B cell (primary cell): ENCODE measurements at regions not wholly inside any gene's neighbourhood (a gene's known extent, or its start where the extent isn't known, plus 50 kb on each side); places are given as distances from the start of the nearest gene placed in this dataset.

Experiments used
- ATAC-seq: fragments of 200-7000 bp; cut with Tn5 transposase; one replicate; pipeline ENCODE4 v1.10.0; 2021; ENCODE audit warnings: low read depth, mild to moderate bottlenecking, moderate number of reproducible peaks, moderate library complexity
- CTCF ChIA-PET: fragments of 350-600 bp; sonication (Branson Sonifier 250); formaldehyde crosslinking; loops from one replicate; lab custom pipeline; 2021; ENCODE audit warnings: antibody characterized with exemption, inconsistent platforms; lab: Charles Lee
- POLR2A ChIA-PET: fragments of 350-600 bp; sonication (Branson Sonifier 250); formaldehyde crosslinking; loops from one replicate; lab custom pipeline; 2021; ENCODE audit warnings: antibody characterized with exemption; lab: Charles Lee
- DNase-seq: peaks from one replicate; pipeline ENCODE4 v3.0.0; 2013
- H2AFZ ChIP-seq: 2 replicates; pipeline ENCODE4 v1.6.1; 2012; ENCODE audit warnings: mild to moderate bottlenecking, low read depth, low read length; ENCODE audit not compliant: insufficient read depth, poor library complexity, severe bottlenecking
- H3K27ac ChIP-seq, 2 donors: 1 replicate in 1 of 2; 2 replicates in 1 of 2; pipeline ENCODE4 v1.5.1; 2012 to 2013; ENCODE audit warnings: low read length in 2 of 2, mild to moderate bottlenecking in 2 of 2, moderate library complexity in 1 of 2
- H3K27me3 ChIP-seq, 4 experiments: fragments of 200-600 bp in 1 of 4; sonication (generic) in 1 of 4; replicated peaks in 1 of 4; 1 replicate in 2 of 4; 2 replicates in 2 of 4; pipeline versions ENCODE4 v1.6.1 to v1.7.0; 2013 to 2016; ENCODE audit warnings: low read length in 3 of 4, mild to moderate bottlenecking in 2 of 4, mixed read lengths in 1 of 4, moderate library complexity in 1 of 4; ENCODE audit not compliant: insufficient read depth in 4 of 4, control insufficient read depth in 3 of 4; ENCODE audit errors: control extremely low read depth in 1 of 4
- H3K36me3 ChIP-seq, 2 experiments: replicated peaks in 1 of 2; 1 replicate in 1 of 2; 2 replicates in 1 of 2; pipeline versions ENCODE4 v1.6.1 to v1.7.1; 2013; ENCODE audit warnings: low read length in 1 of 2; ENCODE audit not compliant: insufficient read depth in 2 of 2, control insufficient read depth in 1 of 2; ENCODE audit errors: control extremely low read depth in 1 of 2, extremely low read depth in 1 of 2
- H3K4me1 ChIP-seq, 2 donors: fragments of 200-600 bp in 1 of 2; sonication (generic) in 1 of 2; 1 replicate in 1 of 2; 2 replicates in 1 of 2; pipeline versions ENCODE4 v1.5.1 to v1.6.1; 2013 to 2017; ENCODE audit warnings: low read length in 2 of 2; ENCODE audit not compliant: control insufficient read depth in 2 of 2, insufficient read depth in 2 of 2
- H3K4me2 ChIP-seq: replicated peaks from 2 replicates; pipeline ENCODE3; 2012; ENCODE audit warnings: mild to moderate bottlenecking, low read depth, low read length; ENCODE audit not compliant: poor library complexity, severe bottlenecking
- H3K4me3 ChIP-seq, 5 experiments: fragments of 200-600 bp in 1 of 5; sonication (generic) in 1 of 5; 1 replicate in 3 of 5; 2 replicates in 2 of 5; pipeline versions ENCODE4 v1.5.1 to v1.7.0; 2011 to 2016; ENCODE audit warnings: low read length in 4 of 5, mild to moderate bottlenecking in 4 of 5, low read depth in 2 of 5, control low read depth in 1 of 5, moderate library complexity in 1 of 5; ENCODE audit not compliant: insufficient read depth in 1 of 5; ENCODE audit errors: control extremely low read depth in 1 of 5, extremely low read depth in 1 of 5
- H3K79me2 ChIP-seq: fragments of 200-600 bp; sonication (generic); one replicate; pipeline ENCODE4 v1.6.0; 2016; ENCODE audit warnings: low read length; ENCODE audit not compliant: control insufficient read depth, insufficient read depth
- H3K9ac ChIP-seq: fragments of 200-600 bp; sonication (generic); 2 replicates; pipeline ENCODE4 v1.6.1; 2017; ENCODE audit warnings: mild to moderate bottlenecking, low read length, moderate library complexity
- H3K9me3 ChIP-seq, 3 donors: one replicate each; pipeline versions ENCODE4 v1.6.1 to v1.7.1; 2013; ENCODE audit warnings: low read length in 2 of 3; ENCODE audit not compliant: control insufficient read depth in 2 of 3, insufficient read depth in 1 of 3; ENCODE audit errors: control extremely low read depth in 1 of 3
- H4K20me1 ChIP-seq: 2 replicates; pipeline ENCODE4 v1.6.0; 2012; ENCODE audit warnings: mild to moderate bottlenecking, low read length; ENCODE audit not compliant: insufficient read depth, control insufficient read depth, poor library complexity, severe bottlenecking
- H3K27ac Mint-ChIP-seq: one replicate; pipeline ENCODE4 v1.8.0; 2021; ENCODE audit warnings: mixed read lengths
- H3K27me3 Mint-ChIP-seq: one replicate; pipeline ENCODE4 v1.8.0; 2021; ENCODE audit warnings: mixed read lengths
- H3K4me1 Mint-ChIP-seq: one replicate; pipeline ENCODE4 v1.8.0; 2021; ENCODE audit warnings: mixed read lengths
- H3K4me3 Mint-ChIP-seq: one replicate; pipeline ENCODE4 v1.8.0; 2021; ENCODE audit warnings: mixed read lengths
- H3K9me3 Mint-ChIP-seq: one replicate; pipeline ENCODE4 v1.8.0; 2022; ENCODE audit warnings: mixed read lengths; ENCODE audit not compliant: insufficient read depth
- CTCF ChIP-seq: fragments of 200-600 bp; IDR thresholded peaks from one replicate; pipeline ENCODE4 v1.8.0; 2022; ENCODE audit warnings: antibody characterized with exemption, mild to moderate bottlenecking
- EZH2 ChIP-seq: IDR thresholded peaks from 2 replicates; pipeline ENCODE4 v1.6.1; 2012; ENCODE audit warnings: borderline replicate concordance, low read depth, mild to moderate bottlenecking, moderate library complexity, low read length; ENCODE audit not compliant: insufficient read depth, poor library complexity, severe bottlenecking
- WGBS: methylation state at CpG from one replicate; pipeline ENCODE4 v1.1.5; 2013; ENCODE audit warnings: missing lambda C conversion rate; ENCODE audit not compliant: insufficient coverage; 5-methylcytosine and 5-hydroxymethylcytosine counted together
- intact Hi-C: fragments of 100-400 bp; cut with micrococcal nuclease; formaldehyde crosslinking; loops from one replicate; pipeline ENCODE4 v1.10.0; 2022

- CTCF ChIA-PET: no interaction called here
- H3K4me3 Mint-ChIP-seq: no peak overlapping the region
These were observed 50.3 kb upstream of the TOX3 start for GRCh38 chr16:52597073-52597771.

More at GRCh38 chr16:52597073-52597771, 50.3 kb upstream of the TOX3 start:
- Histone ChIP-seq H3K27ac (no peak overlapping the region), H3K4me2 (no peak overlapping the region), H3K79me2 (no peaks in the 10 kb centered on the region), H3K27me3 (no peaks in the 10 kb centered on the region), H3K4me1 (no peaks in the 10 kb centered on the region), H2AFZ (no peak overlapping the region), H3K9ac (no peak overlapping the region), H3K9me3 (no peaks in the 10 kb centered on the region), H4K20me1 (no peaks in the 10 kb centered on the region), H3K4me3 (no peak overlapping the region), H3K36me3 (no peaks in the 10 kb centered on the region)
- 80% methylated on average over 3 of the region's 3 CpGs for WGBS
- no peak for TF ChIP-seq EZH2
- no peak for TF ChIP-seq CTCF
- Mint-ChIP-seq H3K27me3 (no peaks in the 10 kb centered on the region), H3K27ac (no peak overlapping the region), H3K4me1 (no peaks in the 10 kb centered on the region), H3K9me3 (no peaks in the 10 kb centered on the region)
- POLR2A ChIA-PET: no interaction called here
- DNase-seq: no peak
- ATAC-seq: no peak
- intact Hi-C loops: no loop called here
